ENCODE measurements at regions not wholly inside any gene's neighbourhood (a gene's known extent, or its start where the extent isn't known, plus 50 kb on each side); places are given as distances from the start of the nearest gene placed in this dataset.

DNA sequence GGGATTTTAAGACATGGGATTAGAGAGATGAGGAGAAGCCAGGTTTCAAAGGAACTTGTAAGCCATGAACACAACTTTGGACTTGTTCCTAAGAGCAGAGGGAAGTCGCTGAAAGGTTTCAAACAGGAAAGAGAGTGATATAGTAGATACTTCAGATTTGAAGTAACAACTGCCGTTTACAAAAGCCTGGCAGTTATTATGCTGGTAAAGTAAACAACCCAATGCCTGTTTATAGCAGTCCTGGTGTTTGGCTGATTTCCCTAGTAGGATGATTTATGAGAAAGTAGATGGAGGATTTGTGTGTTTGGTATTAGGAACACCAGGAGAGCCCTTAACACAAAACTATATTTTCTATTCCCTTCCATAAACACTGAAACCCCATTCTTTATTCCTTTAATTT is 285.7 kb downstream of the RMST start:
- TF ChIP-seq, protein P1, sequence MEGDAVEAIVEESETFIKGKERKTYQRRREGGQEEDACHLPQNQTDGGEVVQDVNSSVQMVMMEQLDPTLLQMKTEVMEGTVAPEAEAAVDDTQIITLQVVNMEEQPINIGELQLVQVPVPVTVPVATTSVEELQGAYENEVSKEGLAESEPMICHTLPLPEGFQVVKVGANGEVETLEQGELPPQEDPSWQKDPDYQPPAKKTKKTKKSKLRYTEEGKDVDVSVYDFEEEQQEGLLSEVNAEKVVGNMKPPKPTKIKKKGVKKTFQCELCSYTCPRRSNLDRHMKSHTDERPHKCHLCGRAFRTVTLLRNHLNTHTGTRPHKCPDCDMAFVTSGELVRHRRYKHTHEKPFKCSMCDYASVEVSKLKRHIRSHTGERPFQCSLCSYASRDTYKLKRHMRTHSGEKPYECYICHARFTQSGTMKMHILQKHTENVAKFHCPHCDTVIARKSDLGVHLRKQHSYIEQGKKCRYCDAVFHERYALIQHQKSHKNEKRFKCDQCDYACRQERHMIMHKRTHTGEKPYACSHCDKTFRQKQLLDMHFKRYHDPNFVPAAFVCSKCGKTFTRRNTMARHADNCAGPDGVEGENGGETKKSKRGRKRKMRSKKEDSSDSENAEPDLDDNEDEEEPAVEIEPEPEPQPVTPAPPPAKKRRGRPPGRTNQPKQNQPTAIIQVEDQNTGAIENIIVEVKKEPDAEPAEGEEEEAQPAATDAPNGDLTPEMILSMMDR (IDR thresholded peaks at IDR 0.05; ENCODE audit: insufficient read depth, missing control alignments) = no peak
- no peak for FAIRE-seq
- DNase-seq (ENCODE audit: insufficient read length, low spot score) = no peak

DNA sequence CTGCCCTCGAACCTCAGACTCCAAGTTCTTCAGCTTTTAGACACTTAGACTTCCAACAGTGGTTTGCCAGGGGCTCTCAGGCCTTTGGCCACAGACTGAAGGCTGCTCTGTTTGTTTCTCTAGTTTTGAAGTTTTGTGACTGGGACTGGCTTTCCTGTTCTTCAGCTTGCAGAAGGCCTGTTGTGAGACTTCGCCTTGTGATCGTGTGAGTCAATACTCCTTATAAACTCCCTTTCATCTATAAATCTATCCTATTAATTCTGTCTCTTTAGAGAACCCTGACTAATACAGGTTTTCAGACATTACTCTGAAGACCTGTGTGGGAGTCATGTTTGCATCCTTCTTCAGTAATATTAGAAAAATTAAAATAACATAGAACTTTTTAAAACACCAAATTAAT is 289.1 kb downstream of the RMST start:
- FAIRE-seq = no peak
- TF ChIP-seq, protein P1 (IDR thresholded peaks at IDR 0.05; ENCODE audit: insufficient read depth, missing control alignments) = no peak

DNA sequence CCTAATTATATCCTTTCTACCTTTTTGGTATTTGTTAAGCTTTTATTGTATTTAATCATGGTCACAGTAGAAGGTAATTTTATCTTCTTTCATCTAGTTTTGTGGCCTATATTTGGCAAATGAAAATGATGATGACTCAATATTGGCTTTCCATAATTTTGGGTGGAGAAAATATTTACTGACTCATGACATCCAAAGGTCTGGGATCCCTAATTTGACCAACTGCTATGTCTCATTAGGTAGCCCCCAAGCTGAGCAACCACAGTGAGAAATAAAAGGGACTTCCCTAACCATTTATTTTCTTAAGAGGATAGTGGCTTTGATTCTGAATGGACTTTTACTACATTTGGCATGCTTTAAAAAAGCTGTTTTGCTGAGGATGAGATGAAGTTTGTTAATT is 289.5 kb downstream of the RMST start:
- TF ChIP-seq, protein P1 (IDR thresholded peaks at IDR 0.05; ENCODE audit: insufficient read depth, missing control alignments) = no peak
- FAIRE-seq (no peak), DNase-seq (ENCODE audit: insufficient read length, low spot score) (no peak)

More for the DNA sequence above, 289.1 kb downstream of the RMST start:
- no peak for DNase-seq (ENCODE audit: insufficient read length, low spot score)

DNA sequence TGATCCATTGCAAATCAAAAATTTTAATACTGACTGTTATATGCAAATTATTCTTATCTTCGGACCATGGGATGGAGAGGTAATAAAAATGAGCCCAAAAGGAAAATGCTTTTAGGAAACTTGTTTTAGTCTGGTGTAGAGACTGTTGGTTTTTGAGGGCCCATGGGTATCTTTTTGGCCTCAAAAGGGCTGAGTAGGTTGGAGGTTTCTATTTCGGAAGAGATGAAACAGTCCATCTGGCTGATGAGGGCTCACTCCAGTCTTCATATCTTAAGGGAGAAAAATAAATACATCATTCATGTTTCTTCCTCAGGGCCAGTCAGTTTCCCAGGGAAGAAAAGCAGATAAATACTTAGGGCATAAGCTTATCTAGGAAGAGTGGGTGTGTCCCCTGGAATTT is 290.7 kb downstream of the RMST start:
- DNase-seq (ENCODE audit: insufficient read length, low spot score) = no peak
- no peak for FAIRE-seq
- TF ChIP-seq, protein P1 (IDR thresholded peaks at IDR 0.05; ENCODE audit: insufficient read depth, missing control alignments) = no peak

DNA sequence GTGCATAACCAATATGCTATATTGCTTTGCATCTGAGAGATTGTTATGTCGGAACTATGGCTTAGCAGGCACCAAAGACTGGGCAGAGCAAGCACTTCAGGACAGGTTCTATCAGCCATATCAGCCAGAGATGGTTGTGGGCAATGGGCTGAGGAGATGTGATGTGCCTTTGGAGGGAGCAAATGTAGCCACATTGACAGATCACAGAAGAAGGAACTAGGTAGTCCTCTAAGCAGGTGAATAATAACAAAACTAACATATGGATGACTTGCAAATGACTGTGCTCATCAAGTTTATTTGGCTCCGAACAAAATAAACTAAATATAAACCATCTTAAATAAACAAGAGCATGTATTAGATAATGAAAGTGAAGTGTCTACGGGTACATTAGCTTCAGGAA is 291.7 kb downstream of the RMST start:
- TF ChIP-seq, protein P1 (IDR thresholded peaks at IDR 0.05; ENCODE audit: insufficient read depth, missing control alignments) = no peak
- DNase-seq (ENCODE audit: insufficient read length, low spot score) = no peak
- no peak for FAIRE-seq

DNA sequence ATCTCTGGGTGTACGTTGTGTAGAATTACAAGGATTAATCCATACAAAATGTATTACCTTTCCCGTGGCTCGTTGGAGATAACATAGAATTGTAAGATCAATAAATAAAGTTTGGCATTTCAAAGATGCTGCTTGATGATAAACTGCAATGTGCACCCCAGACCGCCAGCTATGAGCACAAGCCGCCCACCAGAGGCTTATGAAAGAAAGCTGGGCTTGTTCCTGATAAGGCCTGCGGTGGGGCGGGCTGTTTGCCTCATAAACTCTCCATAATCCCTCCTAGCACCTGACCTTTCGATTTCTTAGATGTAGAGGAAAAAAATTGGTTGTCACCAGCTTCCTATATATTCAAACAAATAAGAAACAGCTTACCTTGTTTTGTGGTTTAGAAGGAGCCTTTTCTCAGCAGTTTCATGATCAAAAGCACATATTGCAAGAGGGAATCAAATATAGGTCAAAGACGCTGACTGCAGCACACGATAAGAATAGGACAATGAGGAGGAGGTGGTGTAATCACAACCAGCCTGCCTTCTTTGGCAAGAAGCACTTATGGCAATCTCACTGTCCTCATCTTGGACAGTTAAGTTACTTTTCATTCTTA is 293.6 kb downstream of the RMST start:
- no peak for DNase-seq (ENCODE audit: insufficient read length, low spot score)
- TF ChIP-seq, protein P1 (IDR thresholded peaks at IDR 0.05; ENCODE audit: insufficient read depth, missing control alignments) = no peak
- FAIRE-seq = no peak

DNA sequence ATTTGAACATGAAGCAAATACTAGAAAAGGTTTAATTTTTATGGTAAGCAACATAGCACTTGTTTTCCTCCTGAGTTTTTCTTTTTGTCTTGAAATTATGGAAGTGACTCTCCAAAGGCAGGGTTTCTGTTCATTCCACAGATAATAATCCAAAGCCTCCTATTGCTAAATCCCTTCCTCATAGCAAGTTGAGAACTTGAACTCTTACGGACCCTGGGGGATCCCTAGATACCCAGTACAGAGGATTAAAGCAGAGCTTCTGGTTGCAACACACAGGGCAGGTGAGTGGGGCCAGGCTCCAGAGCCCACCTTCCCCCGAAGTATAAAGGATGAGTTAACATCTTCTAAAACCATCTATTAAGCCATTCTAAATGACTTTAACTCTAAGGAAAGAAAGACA is 294.1 kb downstream of the RMST start:
- DNase-seq (ENCODE audit: insufficient read length, low spot score) (no peak), FAIRE-seq (no peak)
- TF ChIP-seq, protein P1 (IDR thresholded peaks at IDR 0.05; ENCODE audit: insufficient read depth, missing control alignments) = no peak
